ENCODE measurements at regions not wholly inside any gene's neighbourhood (a gene's known extent, or its start where the extent isn't known, plus 50 kb on each side); places are given as distances from the start of the nearest gene placed in this dataset.

DNA sequence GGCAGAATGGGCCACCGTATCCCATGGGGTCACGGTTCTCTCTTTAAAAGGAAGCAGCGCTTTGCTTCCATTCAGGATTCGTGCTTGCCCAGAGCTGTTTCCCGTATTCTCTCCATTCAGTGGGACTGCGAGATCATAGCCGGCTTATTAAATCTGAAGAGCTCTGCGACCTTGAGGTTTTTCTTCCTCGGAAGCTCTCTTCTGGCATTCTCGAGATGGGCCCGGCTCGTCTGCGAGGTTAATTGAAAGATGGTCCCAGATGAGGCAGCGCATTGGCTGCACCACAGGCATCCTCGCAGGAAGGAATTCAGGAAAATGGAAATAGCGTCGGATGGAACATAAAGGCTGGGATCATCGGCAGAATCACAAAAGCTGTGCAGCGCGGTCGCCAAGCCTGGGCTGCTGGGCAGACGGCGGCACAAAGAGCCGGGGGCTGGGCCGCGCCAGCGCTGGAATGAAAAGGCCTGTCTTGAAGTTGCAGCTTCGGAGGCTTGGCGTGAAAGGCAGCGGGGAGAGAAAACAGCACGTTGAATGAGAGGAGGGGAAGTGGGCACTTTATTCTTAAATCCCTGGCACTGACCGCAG is 236.2 kb downstream of the IRX2 start:
- TF ChIP-seq, protein P1, sequence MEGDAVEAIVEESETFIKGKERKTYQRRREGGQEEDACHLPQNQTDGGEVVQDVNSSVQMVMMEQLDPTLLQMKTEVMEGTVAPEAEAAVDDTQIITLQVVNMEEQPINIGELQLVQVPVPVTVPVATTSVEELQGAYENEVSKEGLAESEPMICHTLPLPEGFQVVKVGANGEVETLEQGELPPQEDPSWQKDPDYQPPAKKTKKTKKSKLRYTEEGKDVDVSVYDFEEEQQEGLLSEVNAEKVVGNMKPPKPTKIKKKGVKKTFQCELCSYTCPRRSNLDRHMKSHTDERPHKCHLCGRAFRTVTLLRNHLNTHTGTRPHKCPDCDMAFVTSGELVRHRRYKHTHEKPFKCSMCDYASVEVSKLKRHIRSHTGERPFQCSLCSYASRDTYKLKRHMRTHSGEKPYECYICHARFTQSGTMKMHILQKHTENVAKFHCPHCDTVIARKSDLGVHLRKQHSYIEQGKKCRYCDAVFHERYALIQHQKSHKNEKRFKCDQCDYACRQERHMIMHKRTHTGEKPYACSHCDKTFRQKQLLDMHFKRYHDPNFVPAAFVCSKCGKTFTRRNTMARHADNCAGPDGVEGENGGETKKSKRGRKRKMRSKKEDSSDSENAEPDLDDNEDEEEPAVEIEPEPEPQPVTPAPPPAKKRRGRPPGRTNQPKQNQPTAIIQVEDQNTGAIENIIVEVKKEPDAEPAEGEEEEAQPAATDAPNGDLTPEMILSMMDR (IDR thresholded peaks at IDR 0.05; ENCODE audit: insufficient read depth, low read length, poor library complexity, severe bottlenecking), result no peak
- no peak for TF ChIP-seq EZH2phosphoT487 (conservative IDR thresholded peaks at IDR 0.05; ENCODE audit: low read length)
